ENCODE measurements at regions not wholly inside any gene's neighbourhood (a gene's known extent, or its start where the extent isn't known, plus 50 kb on each side); places are given as distances from the start of the nearest gene placed in this dataset.

GRCh38 chr17:45715787-45716186 lies 68.3 kb upstream of the CRHR1 start:
- TF ChIP-seq CTCF (IDR thresholded peaks at IDR 0.05) (no peak), POLR2AphosphoS5 (IDR thresholded peaks at IDR 0.05) (no peak)

Data from upper lobe of left lung (tissue), 4 donors.